Activated T-cell treated with anti-CD3 and anti-CD28 coated beads for 48 hours (primary cell): ENCODE measurements at regions not wholly inside any gene's neighbourhood (a gene's known extent, or its start where the extent isn't known, plus 50 kb on each side); places are given as distances from the start of the nearest gene placed in this dataset.
"Not testable (repeated sequence)": the region's sequence is repeated elsewhere in the genome, so short reads cannot be mapped to it uniquely, and the experiment has no call there.

Experiments used
- DNase-seq: peaks from one replicate; pipeline ENCODE4 v3.0.0-alpha.2; 2020; ENCODE audit warnings: low read depth

GRCh38 chr4:179116581-179116980 lies 1674.3 kb upstream of the AGA start:
- no peak for DNase-seq

GRCh38 chr4:179123084-179123483 lies 1680.8 kb upstream of the AGA start:
- no peak for DNase-seq

GRCh38 chr4:179124419-179124818 lies 1682.2 kb upstream of the AGA start:
- DNase-seq, result no peak

GRCh38 chr4:179124957-179125356 lies 1682.7 kb upstream of the AGA start:
- no peak for DNase-seq

GRCh38 chr4:179125870-179126269 lies 1683.6 kb upstream of the AGA start:
- no peak for DNase-seq

- DNase-seq, result no peak
Observed at GRCh38 chr4:179128299-179128698, 1686.1 kb upstream of the AGA start.

GRCh38 chr4:179130122-179130714 lies 1688.0 kb upstream of the AGA start:
- DNase-seq, result no peak

- no peak for DNase-seq
Observed at GRCh38 chr4:179145746-179146525, 1703.7 kb upstream of the AGA start.

GRCh38 chr4:179151770-179152169 lies 1709.5 kb upstream of the AGA start:
- no peak for DNase-seq

- no peak for DNase-seq
Observed at GRCh38 chr4:179163147-179163546, 1720.9 kb upstream of the AGA start.

GRCh38 chr4:179164267-179164999 lies 1722.2 kb upstream of the AGA start:
- DNase-seq, result no peak

GRCh38 chr4:179165000-179165738 lies 1722.9 kb upstream of the AGA start:
- no peak for DNase-seq

GRCh38 chr4:179165862-179166261 lies 1723.6 kb upstream of the AGA start:
- DNase-seq, result no peak

GRCh38 chr4:179170308-179170707 lies 1728.1 kb upstream of the AGA start:
- DNase-seq, result not testable (repeated sequence)

- no peak for DNase-seq
Observed at GRCh38 chr4:179182741-179183140, 1740.5 kb upstream of the AGA start.

- no peak for DNase-seq
Observed at GRCh38 chr4:179195887-179196286, 1753.7 kb upstream of the AGA start.

GRCh38 chr4:179196511-179196910 lies 1754.3 kb upstream of the AGA start:
- no peak for DNase-seq

GRCh38 chr4:179200681-179201080 lies 1758.4 kb upstream of the AGA start:
- no peak for DNase-seq

- DNase-seq, result no peak
Observed at GRCh38 chr4:179225594-179225993, 1783.4 kb upstream of the AGA start.

GRCh38 chr4:179248821-179249220 lies 1806.6 kb upstream of the AGA start:
- no peak for DNase-seq

GRCh38 chr4:179268791-179269190 lies 1826.6 kb upstream of the AGA start:
- DNase-seq, result no peak

- no peak for DNase-seq
Observed at GRCh38 chr4:179272282-179272681, 1830.0 kb upstream of the AGA start.
